ENCODE measurements at regions not wholly inside any gene's neighbourhood (a gene's known extent, or its start where the extent isn't known, plus 50 kb on each side); places are given as distances from the start of the nearest gene placed in this dataset.

- POLR2A ChIA-PET, result no interaction called here
- DNase-seq (ENCODE audit: low read depth), result no peak
- Histone ChIP-seq H3K4me3 (ENCODE audit: low read depth, low read length) (no peak overlapping the region), H3K27me3 (ENCODE audit: control insufficient read depth, insufficient read depth, low read length) (no peaks in the 10 kb centered on the region), H3K36me3 (ENCODE audit: control insufficient read depth, insufficient read depth, low read length) (no peaks in the 10 kb centered on the region)
- no peak for TF ChIP-seq CTCF (IDR thresholded peaks at IDR 0.05; ENCODE audit: insufficient read depth, low read depth, low read length)
- CTCF ChIA-PET, result no interaction called here
Observed at GRCh38 chr5:3123763-3124157, 372.3 kb upstream of the IRX2 start.

GRCh38 chr5:3122985-3123762, 371.7 kb upstream of the IRX2 start:
- H3K36me3 ChIP-seq (ENCODE audit: control insufficient read depth, insufficient read depth, low read length), result no peaks in the 10 kb centered on the region
- ChIA-PET POLR2A (no interaction called here), CTCF (interaction anchor here (0.6 kb wide), 1 partner anchor 1403 kb away, joined by 3 read pairs; no protein-coding TSS in a partner anchor)
- H3K27me3 ChIP-seq (ENCODE audit: control insufficient read depth, insufficient read depth, low read length), result no peaks in the 10 kb centered on the region
- H3K4me3 ChIP-seq (ENCODE audit: low read depth, low read length), result no peak overlapping the region
- no peak for DNase-seq (ENCODE audit: low read depth)
- TF ChIP-seq CTCF (IDR thresholded peaks at IDR 0.05; ENCODE audit: insufficient read depth, low read depth, low read length), result no peak

GRCh38 chr5:3122216-3122615, 370.7 kb upstream of the IRX2 start:
- ChIA-PET POLR2A (no interaction called here), CTCF (no interaction called here)
- TF ChIP-seq CTCF (IDR thresholded peaks at IDR 0.05; ENCODE audit: insufficient read depth, low read depth, low read length), result no peak
- Histone ChIP-seq H3K27me3 (ENCODE audit: control insufficient read depth, insufficient read depth, low read length) (no peaks in the 10 kb centered on the region), H3K36me3 (ENCODE audit: control insufficient read depth, insufficient read depth, low read length) (no peaks in the 10 kb centered on the region), H3K4me3 (ENCODE audit: low read depth, low read length) (no peak overlapping the region)
- no peak for DNase-seq (ENCODE audit: low read depth)

GRCh38 chr5:3121813-3122212, 370.3 kb upstream of the IRX2 start:
- H3K36me3 ChIP-seq (ENCODE audit: control insufficient read depth, insufficient read depth, low read length), result no peaks in the 10 kb centered on the region
- no peaks in the 10 kb centered on the region for H3K27me3 ChIP-seq (ENCODE audit: control insufficient read depth, insufficient read depth, low read length)
- CTCF ChIA-PET, result no interaction called here
- TF ChIP-seq CTCF (IDR thresholded peaks at IDR 0.05; ENCODE audit: insufficient read depth, low read depth, low read length), result no peak
- DNase-seq (ENCODE audit: low read depth), result no peak
- POLR2A ChIA-PET, result no interaction called here
- H3K4me3 ChIP-seq (ENCODE audit: low read depth, low read length), result no peak overlapping the region

GRCh38 chr5:3120028-3120427, 368.6 kb upstream of the IRX2 start:
- ChIA-PET POLR2A (no interaction called here), CTCF (no interaction called here)
- no peak overlapping the region for H3K4me3 ChIP-seq (ENCODE audit: low read depth, low read length)
- no peak for TF ChIP-seq CTCF (IDR thresholded peaks at IDR 0.05; ENCODE audit: insufficient read depth, low read depth, low read length)
- H3K36me3 ChIP-seq (ENCODE audit: control insufficient read depth, insufficient read depth, low read length), result no peaks in the 10 kb centered on the region
- DNase-seq (ENCODE audit: low read depth), result no peak
- no peaks in the 10 kb centered on the region for H3K27me3 ChIP-seq (ENCODE audit: control insufficient read depth, insufficient read depth, low read length)
